ENCODE measurements at regions not wholly inside any gene's neighbourhood (a gene's known extent, or its start where the extent isn't known, plus 50 kb on each side); places are given as distances from the start of the nearest gene placed in this dataset.

- Mint-ChIP-seq H3K4me3 (no peak overlapping the region), H3K36me3 (ENCODE audit: low read depth) (no peaks in the 10 kb centered on the region), H3K4me1 (ENCODE audit: low read depth) (no peaks in the 10 kb centered on the region), H3K27ac (no peak overlapping the region), H3K9me3 (no peaks in the 10 kb centered on the region), H3K27me3 (ENCODE audit: low read depth) (peaks cover 20% of the 10 kb centered on the region)
Observed at GRCh38 chr10:3282674-3283017, 110.1 kb upstream of the PITRM1 start.

- Mint-ChIP-seq H3K4me3 (no peak overlapping the region), H3K9me3 (no peaks in the 10 kb centered on the region), H3K27ac (no peak overlapping the region), H3K36me3 (ENCODE audit: low read depth) (no peaks in the 10 kb centered on the region), H3K27me3 (ENCODE audit: low read depth) (peaks cover 23% of the 10 kb centered on the region), H3K4me1 (ENCODE audit: low read depth) (no peaks in the 10 kb centered on the region)
Observed at GRCh38 chr10:3281941-3282673, 109.5 kb upstream of the PITRM1 start.

- H3K27ac Mint-ChIP-seq, result no peak overlapping the region
- H3K36me3 Mint-ChIP-seq (ENCODE audit: low read depth), result no peaks in the 10 kb centered on the region
- peaks cover 26% of the 10 kb centered on the region for H3K27me3 Mint-ChIP-seq (ENCODE audit: low read depth)
- no peaks in the 10 kb centered on the region for H3K4me1 Mint-ChIP-seq (ENCODE audit: low read depth)
- H3K9me3 Mint-ChIP-seq, result no peaks in the 10 kb centered on the region
- no peak overlapping the region for H3K4me3 Mint-ChIP-seq
Observed at GRCh38 chr10:3278771-3279170, 106.2 kb upstream of the PITRM1 start.

- H3K27ac Mint-ChIP-seq, result no peak overlapping the region
Observed at GRCh38 chr10:3277566-3277965, 105.0 kb upstream of the PITRM1 start.

GRCh38 chr10:3274414-3274813, 101.8 kb upstream of the PITRM1 start:
- H3K36me3 Mint-ChIP-seq (ENCODE audit: low read depth), result no peaks in the 10 kb centered on the region
- no peak overlapping the region for H3K4me3 Mint-ChIP-seq
- H3K27ac Mint-ChIP-seq, result no peak overlapping the region
- no peaks in the 10 kb centered on the region for H3K9me3 Mint-ChIP-seq
- H3K4me1 Mint-ChIP-seq (ENCODE audit: low read depth), result no peaks in the 10 kb centered on the region
- peaks cover 28% of the 10 kb centered on the region for H3K27me3 Mint-ChIP-seq (ENCODE audit: low read depth)

More at GRCh38 chr10:3277566-3277965, 105.0 kb upstream of the PITRM1 start:
- Mint-ChIP-seq H3K36me3 (ENCODE audit: low read depth) (no peaks in the 10 kb centered on the region), H3K4me1 (ENCODE audit: low read depth) (no peaks in the 10 kb centered on the region), H3K9me3 (no peaks in the 10 kb centered on the region), H3K27me3 (ENCODE audit: low read depth) (peaks cover 35% of the 10 kb centered on the region), H3K4me3 (no peak overlapping the region)

GRCh38 chr10:3273966-3274365, 101.4 kb upstream of the PITRM1 start:
- Mint-ChIP-seq H3K4me3 (no peak overlapping the region), H3K4me1 (ENCODE audit: low read depth) (no peaks in the 10 kb centered on the region), H3K9me3 (no peaks in the 10 kb centered on the region), H3K27me3 (ENCODE audit: low read depth) (peaks cover 28% of the 10 kb centered on the region), H3K36me3 (ENCODE audit: low read depth) (no peaks in the 10 kb centered on the region), H3K27ac (no peak overlapping the region)

- no peak overlapping the region for H3K27ac Mint-ChIP-seq
- no peaks in the 10 kb centered on the region for H3K36me3 Mint-ChIP-seq (ENCODE audit: low read depth)
- peaks cover 22% of the 10 kb centered on the region for H3K27me3 Mint-ChIP-seq (ENCODE audit: low read depth)
- no peak overlapping the region for H3K4me3 Mint-ChIP-seq
- H3K4me1 Mint-ChIP-seq (ENCODE audit: low read depth), result no peaks in the 10 kb centered on the region
- no peaks in the 10 kb centered on the region for H3K9me3 Mint-ChIP-seq
Observed at GRCh38 chr10:3272300-3272699, 99.7 kb upstream of the PITRM1 start.

GRCh38 chr10:3271354-3272115, 99.0 kb upstream of the PITRM1 start:
- H3K4me3 Mint-ChIP-seq, result no peak overlapping the region
- H3K4me1 Mint-ChIP-seq (ENCODE audit: low read depth), result no peaks in the 10 kb centered on the region
- H3K27ac Mint-ChIP-seq, result no peak overlapping the region

GRCh38 chr10:3270577-3271316, 98.2 kb upstream of the PITRM1 start:
- no peaks in the 10 kb centered on the region for H3K4me1 Mint-ChIP-seq (ENCODE audit: low read depth)
- H3K27ac Mint-ChIP-seq, result no peak overlapping the region
- no peak overlapping the region for H3K4me3 Mint-ChIP-seq
- no peaks in the 10 kb centered on the region for H3K9me3 Mint-ChIP-seq
- no peaks in the 10 kb centered on the region for H3K36me3 Mint-ChIP-seq (ENCODE audit: low read depth)
- H3K27me3 Mint-ChIP-seq (ENCODE audit: low read depth), result peaks cover 18% of the 10 kb centered on the region

More at GRCh38 chr10:3271354-3272115, 99.0 kb upstream of the PITRM1 start:
- H3K9me3 Mint-ChIP-seq, result no peaks in the 10 kb centered on the region
- no peaks in the 10 kb centered on the region for H3K36me3 Mint-ChIP-seq (ENCODE audit: low read depth)
- peaks cover 19% of the 10 kb centered on the region for H3K27me3 Mint-ChIP-seq (ENCODE audit: low read depth)

- Mint-ChIP-seq H3K9me3 (no peaks in the 10 kb centered on the region), H3K36me3 (ENCODE audit: low read depth) (no peaks in the 10 kb centered on the region), H3K27ac (no peak overlapping the region), H3K27me3 (ENCODE audit: low read depth) (peaks cover 27% of the 10 kb centered on the region), H3K4me1 (ENCODE audit: low read depth) (peaks cover 3% of the 10 kb centered on the region), H3K4me3 (no peak overlapping the region)
Observed at GRCh38 chr10:3268025-3268424, 95.4 kb upstream of the PITRM1 start.

- Mint-ChIP-seq H3K4me1 (ENCODE audit: low read depth) (peaks cover 3% of the 10 kb centered on the region), H3K9me3 (no peaks in the 10 kb centered on the region), H3K27ac (no peak overlapping the region), H3K36me3 (ENCODE audit: low read depth) (no peaks in the 10 kb centered on the region), H3K27me3 (ENCODE audit: low read depth) (peaks cover 41% of the 10 kb centered on the region), H3K4me3 (no peak overlapping the region)
Observed at GRCh38 chr10:3265088-3265487, 92.5 kb upstream of the PITRM1 start.

- Mint-ChIP-seq H3K4me3 (no peak overlapping the region), H3K27ac (no peak overlapping the region), H3K27me3 (ENCODE audit: low read depth) (peaks cover 37% of the 10 kb centered on the region), H3K36me3 (ENCODE audit: low read depth) (no peaks in the 10 kb centered on the region), H3K4me1 (ENCODE audit: low read depth) (peaks cover 3% of the 10 kb centered on the region), H3K9me3 (no peaks in the 10 kb centered on the region)
Observed at GRCh38 chr10:3264161-3264761, 91.7 kb upstream of the PITRM1 start.

- Mint-ChIP-seq H3K36me3 (ENCODE audit: low read depth) (no peaks in the 10 kb centered on the region), H3K9me3 (no peaks in the 10 kb centered on the region), H3K4me3 (no peak overlapping the region), H3K27me3 (ENCODE audit: low read depth) (peaks cover 39% of the 10 kb centered on the region), H3K27ac (no peak overlapping the region), H3K4me1 (ENCODE audit: low read depth) (peaks cover 3% of the 10 kb centered on the region)
Observed at GRCh38 chr10:3263747-3264146, 91.2 kb upstream of the PITRM1 start.

- no peak overlapping the region for H3K4me3 Mint-ChIP-seq
- H3K27me3 Mint-ChIP-seq (ENCODE audit: low read depth), result peaks cover 39% of the 10 kb centered on the region
- H3K36me3 Mint-ChIP-seq (ENCODE audit: low read depth), result no peaks in the 10 kb centered on the region
- H3K9me3 Mint-ChIP-seq, result no peaks in the 10 kb centered on the region
- H3K4me1 Mint-ChIP-seq (ENCODE audit: low read depth), result peaks cover 3% of the 10 kb centered on the region
- H3K27ac Mint-ChIP-seq, result no peak overlapping the region
Observed at GRCh38 chr10:3263082-3263481, 90.5 kb upstream of the PITRM1 start.
